ENCODE measurements at regions not wholly inside any gene's neighbourhood (a gene's known extent, or its start where the extent isn't known, plus 50 kb on each side); places are given as distances from the start of the nearest gene placed in this dataset.

DNA sequence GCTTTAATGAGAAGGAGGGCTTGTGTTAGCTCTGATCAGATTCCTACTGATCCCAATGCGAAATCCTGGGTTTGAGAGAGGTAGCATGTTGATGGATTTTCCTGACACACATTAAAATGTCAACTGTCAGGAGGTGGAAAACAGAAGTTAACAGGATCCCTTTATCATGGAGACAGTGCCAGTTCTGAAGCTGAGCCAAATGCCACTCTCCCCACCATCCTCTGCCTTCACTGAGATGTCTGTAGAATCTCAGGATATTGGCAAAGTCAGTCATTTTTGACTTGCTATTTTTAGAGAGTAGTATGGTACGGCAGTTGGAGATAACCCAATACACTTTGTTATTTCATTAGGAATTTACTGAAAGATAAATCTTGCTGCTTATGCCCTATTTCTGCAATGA, 1816.2 kb upstream of the FLRT2 start:
- TF ChIP-seq POLR2AphosphoS5 (IDR thresholded peaks at IDR 0.05; ENCODE audit: borderline replicate concordance, low read depth, low read length) (no peak), EZH2 (IDR thresholded peaks at IDR 0.05) (no peak), FOXP2 (optimal IDR thresholded peaks at IDR 0.05; ENCODE audit: control extremely low read depth, extremely low read length, insufficient read depth) (no peak)
